Naive thymus-derived CD8-positive, alpha-beta T cell (primary cell): ENCODE measurements at regions not wholly inside any gene's neighbourhood (a gene's known extent, or its start where the extent isn't known, plus 50 kb on each side); places are given as distances from the start of the nearest gene placed in this dataset.
"Not testable (repeated sequence)": the region's sequence is repeated elsewhere in the genome, so short reads cannot be mapped to it uniquely, and the experiment has no call there.

Experiments used
- ATAC-seq, 2 donors: fragments of 150-1000 bp; cut with Tn5 transposase in 1 of 2; sonication (Bioruptor Pico), chemical (Tn5 transposase) in 1 of 2; 1 replicate in 1 of 2; 2 replicates in 1 of 2; pipeline ENCODE4 v1.10.0; 2021; ENCODE audit warnings: mild to moderate bottlenecking in 2 of 2, moderate library complexity in 2 of 2
- POLR2A ChIA-PET: fragments of 350-600 bp; sonication (Branson Sonifier 250); formaldehyde crosslinking; loops from one replicate; lab custom pipeline; 2021; ENCODE audit warnings: antibody characterized with exemption; lab: Charles Lee
- DNase-seq, 10 donors: peaks; one replicate each; pipeline versions ENCODE4 v3.0.0 to v3.0.0-alpha.2; 2020 to 2022
- H3K27ac Mint-ChIP-seq, 10 donors: one replicate each; pipeline ENCODE4 v1.8.0; 2020 to 2022; ENCODE audit warnings: mild to moderate bottlenecking in 10 of 10, mixed read lengths in 10 of 10, moderate library complexity in 4 of 10, inconsistent platforms in 1 of 10
- H3K27me3 Mint-ChIP-seq, 5 donors: one replicate each; pipeline ENCODE4 v1.8.0; 2021 to 2022; ENCODE audit warnings: mixed read lengths in 5 of 5
- H3K36me3 Mint-ChIP-seq, 3 donors: one replicate each; pipeline ENCODE4 v1.8.0; 2020 to 2022; ENCODE audit warnings: mixed read lengths in 3 of 3, mild to moderate bottlenecking in 2 of 3, inconsistent platforms in 1 of 3
- H3K4me1 Mint-ChIP-seq, 4 donors: one replicate each; pipeline ENCODE4 v1.8.0; 2021 to 2022; ENCODE audit warnings: mixed read lengths in 4 of 4
- H3K4me3 Mint-ChIP-seq, 10 donors: one replicate each; pipeline ENCODE4 v1.8.0; 2020 to 2022; ENCODE audit warnings: mild to moderate bottlenecking in 10 of 10, mixed read lengths in 10 of 10, moderate library complexity in 6 of 10, inconsistent platforms in 1 of 10
- H3K9me3 Mint-ChIP-seq, 9 donors: one replicate each; pipeline ENCODE4 v1.8.0; 2020 to 2022; ENCODE audit warnings: mixed read lengths in 9 of 9, mild to moderate bottlenecking in 3 of 9, inconsistent platforms in 1 of 9, moderate library complexity in 1 of 9

GRCh38 chr14:92223025-92223424 lies 99.9 kb upstream of the SLC24A4 start:
- peaks cover 0 to 8% (median 2%) of the 10 kb centered on the region in 4 donors for H3K4me1 Mint-ChIP-seq

GRCh38 chr14:92224358-92224954 lies 98.5 kb upstream of the SLC24A4 start:
- no peak for DNase-seq
- POLR2A ChIA-PET: no interaction called here
- H3K9me3 Mint-ChIP-seq: peaks cover 0 to 5% (median 0%) of the 10 kb centered on the region in 9 donors

More at GRCh38 chr14:92223025-92223424, 99.9 kb upstream of the SLC24A4 start:
- no peak for ATAC-seq
- no peaks in the 10 kb centered on the region for H3K36me3 Mint-ChIP-seq
- DNase-seq: no peak
- peak overlapping the region in 3 of 10 donors; percentile 9 to 58 (median 29) for H3K27ac Mint-ChIP-seq
- H3K27me3 Mint-ChIP-seq: no peaks in the 10 kb centered on the region
- POLR2A ChIA-PET: no interaction called here
- H3K4me3 Mint-ChIP-seq: no peak overlapping the region
- no peaks in the 10 kb centered on the region for H3K9me3 Mint-ChIP-seq

GRCh38 chr14:92225731-92226130 lies 97.2 kb upstream of the SLC24A4 start:
- H3K9me3 Mint-ChIP-seq: peaks cover 0 to 5% (median 0%) of the 10 kb centered on the region in 9 donors
- peaks cover 4 to 9% (median 9%) of the 10 kb centered on the region in 5 donors for H3K27me3 Mint-ChIP-seq
- POLR2A ChIA-PET: no interaction called here
- ATAC-seq (no peak), DNase-seq (no peak)
- peak overlapping the region in 2 of 10 donors; percentile 7 to 37 for H3K27ac Mint-ChIP-seq
- no peak overlapping the region for H3K4me3 Mint-ChIP-seq
- peaks cover 0 to 3% (median 0%) of the 10 kb centered on the region in 3 donors for H3K36me3 Mint-ChIP-seq
- peaks cover 0 to 8% (median 2%) of the 10 kb centered on the region in 4 donors for H3K4me1 Mint-ChIP-seq

More at GRCh38 chr14:92224358-92224954, 98.5 kb upstream of the SLC24A4 start:
- Mint-ChIP-seq H3K36me3 (no peaks in the 10 kb centered on the region), H3K4me1 (peaks cover 0 to 8% (median 2%) of the 10 kb centered on the region in 4 donors), H3K4me3 (no peak overlapping the region), H3K27me3 (peaks cover 0 to 4% (median 3%) of the 10 kb centered on the region in 5 donors), H3K27ac (no peak overlapping the region)
- ATAC-seq: no peak

GRCh38 chr14:92226166-92226565 lies 96.8 kb upstream of the SLC24A4 start:
- H3K36me3 Mint-ChIP-seq, H3K4me3 Mint-ChIP-seq, DNase-seq, ATAC-seq, H3K4me1 Mint-ChIP-seq, POLR2A ChIA-PET, H3K9me3 Mint-ChIP-seq: not testable (repeated sequence)
- Mint-ChIP-seq H3K27ac (peak overlapping the region in 2 of 10 donors; percentile 78 to 90), H3K27me3 (peaks cover 7 to 13% (median 11%) of the 10 kb centered on the region in 5 donors)

- ATAC-seq: no peak
- POLR2A ChIA-PET: no interaction called here
- H3K27ac Mint-ChIP-seq: no peak overlapping the region
- no peak for DNase-seq
- H3K36me3 Mint-ChIP-seq: peaks cover 2 to 19% (median 14%) of the 10 kb centered on the region in 3 donors
- H3K27me3 Mint-ChIP-seq: peaks cover 9 to 35% (median 20%) of the 10 kb centered on the region in 5 donors
- H3K4me1 Mint-ChIP-seq: no peaks in the 10 kb centered on the region
- H3K9me3 Mint-ChIP-seq: peaks cover 0 to 27% (median 7%) of the 10 kb centered on the region in 9 donors
- no peak overlapping the region for H3K4me3 Mint-ChIP-seq
These were observed 86.6 kb upstream of the SLC24A4 start for GRCh38 chr14:92236243-92236900.

- DNase-seq: no peak
These were observed 82.3 kb upstream of the SLC24A4 start for GRCh38 chr14:92240658-92241057.

GRCh38 chr14:92241966-92242595 lies 80.9 kb upstream of the SLC24A4 start:
- peaks cover 0 to 28% (median 24%) of the 10 kb centered on the region in 3 donors for H3K36me3 Mint-ChIP-seq
- POLR2A ChIA-PET: no interaction called here
- ATAC-seq: no peak

More at GRCh38 chr14:92240658-92241057, 82.3 kb upstream of the SLC24A4 start:
- H3K27me3 Mint-ChIP-seq: peaks cover 0 to 5% (median 2%) of the 10 kb centered on the region in 5 donors
- peaks cover 5 to 30% (median 20%) of the 10 kb centered on the region in 9 donors for H3K9me3 Mint-ChIP-seq
- peaks cover 0 to 18% (median 15%) of the 10 kb centered on the region in 3 donors for H3K36me3 Mint-ChIP-seq
- ATAC-seq: no peak
- no peak overlapping the region for H3K4me3 Mint-ChIP-seq
- no peaks in the 10 kb centered on the region for H3K4me1 Mint-ChIP-seq
- POLR2A ChIA-PET: no interaction called here
- H3K27ac Mint-ChIP-seq: no peak overlapping the region

GRCh38 chr14:92244805-92245204 lies 78.2 kb upstream of the SLC24A4 start:
- Mint-ChIP-seq H3K4me3 (no peak overlapping the region), H3K9me3 (peaks cover 6 to 50% (median 29%) of the 10 kb centered on the region in 9 donors), H3K27ac (no peak overlapping the region), H3K36me3 (peaks cover 0 to 28% (median 24%) of the 10 kb centered on the region in 3 donors), H3K27me3 (peaks cover 0 to 4% (median 1%) of the 10 kb centered on the region in 5 donors), H3K4me1 (peaks cover 0 to 7% (median 2%) of the 10 kb centered on the region in 4 donors)
- DNase-seq (no peak), ATAC-seq (no peak)
- POLR2A ChIA-PET: no interaction called here

More at GRCh38 chr14:92241966-92242595, 80.9 kb upstream of the SLC24A4 start:
- peaks cover 0 to 4% (median 2%) of the 10 kb centered on the region in 4 donors for H3K4me1 Mint-ChIP-seq
- no peak overlapping the region for H3K4me3 Mint-ChIP-seq
- H3K27me3 Mint-ChIP-seq: peaks cover 0 to 3% (median 0%) of the 10 kb centered on the region in 5 donors
- DNase-seq: no peak
- peaks cover 6 to 44% (median 29%) of the 10 kb centered on the region in 9 donors for H3K9me3 Mint-ChIP-seq
- H3K27ac Mint-ChIP-seq: no peak overlapping the region

GRCh38 chr14:92247341-92247740 lies 75.6 kb upstream of the SLC24A4 start:
- DNase-seq: no peak
- Mint-ChIP-seq H3K4me3 (no peak overlapping the region), H3K27me3 (peaks cover 1 to 11% (median 10%) of the 10 kb centered on the region in 5 donors), H3K4me1 (peaks cover 0 to 7% (median 2%) of the 10 kb centered on the region in 4 donors), H3K36me3 (peaks cover 0 to 28% (median 21%) of the 10 kb centered on the region in 3 donors), H3K9me3 (peaks cover 4 to 50% (median 29%) of the 10 kb centered on the region in 9 donors), H3K27ac (no peak overlapping the region)
- POLR2A ChIA-PET: no interaction called here
- no peak for ATAC-seq

GRCh38 chr14:92247947-92248346 lies 75.0 kb upstream of the SLC24A4 start:
- no peak overlapping the region for H3K4me3 Mint-ChIP-seq
- H3K9me3 Mint-ChIP-seq: peaks cover 4 to 47% (median 29%) of the 10 kb centered on the region in 9 donors
- peaks cover 0 to 28% (median 21%) of the 10 kb centered on the region in 3 donors for H3K36me3 Mint-ChIP-seq
- peaks cover 0 to 7% (median 3%) of the 10 kb centered on the region in 4 donors for H3K4me1 Mint-ChIP-seq
- POLR2A ChIA-PET: no interaction called here
- H3K27ac Mint-ChIP-seq: no peak overlapping the region
- ATAC-seq (no peak), DNase-seq (no peak)
- H3K27me3 Mint-ChIP-seq: peaks cover 1 to 17% (median 11%) of the 10 kb centered on the region in 5 donors

GRCh38 chr14:92248696-92249095 lies 74.3 kb upstream of the SLC24A4 start:
- Mint-ChIP-seq H3K27ac (no peak overlapping the region), H3K4me3 (no peak overlapping the region), H3K4me1 (peaks cover 0 to 11% (median 6%) of the 10 kb centered on the region in 4 donors), H3K9me3 (peaks cover 2 to 39% (median 22%) of the 10 kb centered on the region in 9 donors), H3K27me3 (peaks cover 5 to 25% (median 15%) of the 10 kb centered on the region in 5 donors), H3K36me3 (peaks cover 0 to 24% (median 18%) of the 10 kb centered on the region in 3 donors)
- POLR2A ChIA-PET: no interaction called here
- no peak for DNase-seq
- no peak for ATAC-seq

- Mint-ChIP-seq H3K27ac (peak overlapping the region in 1 of 10 donors; percentile 31), H3K27me3 (peaks cover 15 to 41% (median 31%) of the 10 kb centered on the region in 5 donors), H3K4me1 (peaks cover 5 to 19% (median 11%) of the 10 kb centered on the region in 4 donors), H3K36me3 (peaks cover 0 to 14% (median 8%) of the 10 kb centered on the region in 3 donors), H3K9me3 (peaks cover 1 to 23% (median 12%) of the 10 kb centered on the region in 9 donors)
- DNase-seq, H3K4me3 Mint-ChIP-seq, ATAC-seq: not testable (repeated sequence)
- POLR2A ChIA-PET: interaction anchor here (0.6 kb wide), 1 partner anchor 576 kb away, joined by 3 read pairs; no protein-coding TSS in a partner anchor
These were observed 72.6 kb upstream of the SLC24A4 start for GRCh38 chr14:92250366-92250765.
